ENCODE measurements at regions not wholly inside any gene's neighbourhood (a gene's known extent, or its start where the extent isn't known, plus 50 kb on each side); places are given as distances from the start of the nearest gene placed in this dataset.

DNA sequence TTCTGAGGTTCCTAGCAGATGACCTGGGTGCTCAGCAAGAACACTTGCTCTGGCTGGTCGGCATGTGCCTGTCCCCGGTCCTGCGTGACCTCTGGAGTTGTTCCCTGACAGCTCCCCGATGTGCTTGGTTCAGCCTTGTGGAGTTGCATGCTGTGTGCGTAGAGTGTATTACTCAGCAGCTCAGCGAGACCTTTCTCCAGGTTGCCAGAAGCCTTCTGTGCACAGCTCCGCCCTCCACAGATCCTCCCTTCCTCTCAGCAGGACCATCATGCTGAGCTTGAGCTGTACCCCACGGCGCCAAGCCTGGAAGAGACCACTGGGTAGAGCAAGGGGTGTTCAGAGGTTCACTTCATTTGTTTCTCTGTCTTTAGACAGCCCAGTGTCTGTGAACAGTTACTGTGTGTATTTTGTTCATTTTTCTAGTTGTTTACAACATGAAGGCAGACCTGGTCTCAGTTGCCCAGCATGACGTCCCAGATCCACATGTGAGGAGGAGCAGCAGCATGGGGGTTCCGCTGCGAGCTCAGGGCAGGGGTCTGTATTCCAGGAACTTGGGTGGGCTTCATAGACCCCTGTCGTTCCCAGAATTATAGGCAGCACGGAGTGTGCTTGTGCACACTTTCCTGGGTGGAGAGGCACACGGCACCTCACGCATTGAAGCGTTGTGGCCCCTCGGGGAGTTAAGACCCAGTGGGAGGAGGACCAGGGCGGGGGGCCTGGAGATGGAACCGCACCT is 148.6 kb downstream of the IGLL1 start (continued):
- TF ChIP-seq, protein P1, sequence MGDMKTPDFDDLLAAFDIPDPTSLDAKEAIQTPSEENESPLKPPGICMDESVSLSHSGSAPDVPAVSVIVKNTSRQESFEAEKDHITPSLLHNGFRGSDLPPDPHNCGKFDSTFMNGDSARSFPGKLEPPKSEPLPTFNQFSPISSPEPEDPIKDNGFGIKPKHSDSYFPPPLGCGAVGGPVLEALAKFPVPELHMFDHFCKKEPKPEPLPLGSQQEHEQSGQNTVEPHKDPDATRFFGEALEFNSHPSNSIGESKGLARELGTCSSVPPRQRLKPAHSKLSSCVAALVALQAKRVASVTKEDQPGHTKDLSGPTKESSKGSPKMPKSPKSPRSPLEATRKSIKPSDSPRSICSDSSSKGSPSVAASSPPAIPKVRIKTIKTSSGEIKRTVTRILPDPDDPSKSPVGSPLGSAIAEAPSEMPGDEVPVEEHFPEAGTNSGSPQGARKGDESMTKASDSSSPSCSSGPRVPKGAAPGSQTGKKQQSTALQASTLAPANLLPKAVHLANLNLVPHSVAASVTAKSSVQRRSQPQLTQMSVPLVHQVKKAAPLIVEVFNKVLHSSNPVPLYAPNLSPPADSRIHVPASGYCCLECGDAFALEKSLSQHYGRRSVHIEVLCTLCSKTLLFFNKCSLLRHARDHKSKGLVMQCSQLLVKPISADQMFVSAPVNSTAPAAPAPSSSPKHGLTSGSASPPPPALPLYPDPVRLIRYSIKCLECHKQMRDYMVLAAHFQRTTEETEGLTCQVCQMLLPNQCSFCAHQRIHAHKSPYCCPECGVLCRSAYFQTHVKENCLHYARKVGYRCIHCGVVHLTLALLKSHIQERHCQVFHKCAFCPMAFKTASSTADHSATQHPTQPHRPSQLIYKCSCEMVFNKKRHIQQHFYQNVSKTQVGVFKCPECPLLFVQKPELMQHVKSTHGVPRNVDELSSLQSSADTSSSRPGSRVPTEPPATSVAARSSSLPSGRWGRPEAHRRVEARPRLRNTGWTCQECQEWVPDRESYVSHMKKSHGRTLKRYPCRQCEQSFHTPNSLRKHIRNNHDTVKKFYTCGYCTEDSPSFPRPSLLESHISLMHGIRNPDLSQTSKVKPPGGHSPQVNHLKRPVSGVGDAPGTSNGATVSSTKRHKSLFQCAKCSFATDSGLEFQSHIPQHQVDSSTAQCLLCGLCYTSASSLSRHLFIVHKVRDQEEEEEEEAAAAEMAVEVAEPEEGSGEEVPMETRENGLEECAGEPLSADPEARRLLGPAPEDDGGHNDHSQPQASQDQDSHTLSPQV (IDR thresholded peaks at IDR 0.05): 0 out of 2 replicates have a peak, but pooled peaks have one; percentile 36
- TF ChIP-seq FOXK2 (conservative IDR thresholded peaks at IDR 0.05 in 1 of 2, IDR thresholded peaks at IDR 0.05 in 1 of 2; ENCODE audit: low read depth in 2 of 2): 0 out of 4 replicates have a peak, but pooled peaks of 1 of the 2 experiments have one; percentile 15
- peak; percentile 71 for TF ChIP-seq BHLHE40 (IDR thresholded peaks at IDR 0.05; ENCODE audit: low read length)
- TF ChIP-seq MED1 (CRISPR knock-in tag; IDR thresholded peaks at IDR 0.05; ENCODE audit: borderline replicate concordance): no peak
- no peak for TF ChIP-seq ARHGAP35 (IDR thresholded peaks at IDR 0.05; ENCODE audit: partially characterized antibody)
- no peak for TF ChIP-seq JUN (IDR thresholded peaks at IDR 0.05; ENCODE audit: borderline replicate concordance, low read depth, low read length)
- TF ChIP-seq JUN (CRISPR knock-in tag; IDR thresholded peaks at IDR 0.05; ENCODE audit: borderline replicate concordance): no peak
- TF ChIP-seq CHD1 (IDR thresholded peaks at IDR 0.05; ENCODE audit: low read length): no peak
- no peak for TF ChIP-seq ZNF696 (CRISPR knock-in tag; conservative IDR thresholded peaks at IDR 0.05)
- no peak for TF ChIP-seq ZBTB2 (IDR thresholded peaks at IDR 0.05)
- no peak for TF ChIP-seq OTX1 (CRISPR knock-in tag; IDR thresholded peaks at IDR 0.05)
- 0 out of 4 replicates have a peak, but pooled peaks have one; percentile 16 to 19 for TF ChIP-seq NRF1 (conservative IDR thresholded peaks at IDR 0.05 in 1 of 2, IDR thresholded peaks at IDR 0.05 in 1 of 2)
- no peak for TF ChIP-seq POU5F1 (IDR thresholded peaks at IDR 0.05; ENCODE audit: borderline replicate concordance, low read depth, low read length, partially characterized antibody)
- TF ChIP-seq HES1 (IDR thresholded peaks at IDR 0.05; ENCODE audit: low read depth): no peak
- peak; percentile 93 for TF ChIP-seq PRDM10 (IDR thresholded peaks at IDR 0.05; ENCODE audit: partially characterized antibody)
- TF ChIP-seq ZNF311 (CRISPR knock-in tag; IDR thresholded peaks at IDR 0.05): no peak
- TF ChIP-seq BRD9 (IDR thresholded peaks at IDR 0.05; ENCODE audit: low read depth, partially characterized antibody): no peak
- no peak for TF ChIP-seq ZNF766 (CRISPR knock-in tag; conservative IDR thresholded peaks at IDR 0.05)

All from K562 (cell line).